Memory B cell (primary cell): ENCODE measurements at regions not wholly inside any gene's neighbourhood (a gene's known extent, or its start where the extent isn't known, plus 50 kb on each side); places are given as distances from the start of the nearest gene placed in this dataset.
"Not testable (repeated sequence)": the region's sequence is repeated elsewhere in the genome, so short reads cannot be mapped to it uniquely, and the experiment has no call there.

Source experiments
- ATAC-seq: fragments of 150-1000 bp; cut with Tn5 transposase; 2 replicates; pipeline ENCODE4 v1.10.0; 2021; ENCODE audit warnings: low read depth, mild to moderate bottlenecking, moderate library complexity
- DNase-seq, 2 donors: peaks; one replicate each; pipeline ENCODE4 v3.0.0; 2022; ENCODE audit warnings: low spot score in 2 of 2
- H3K27ac Mint-ChIP-seq: one replicate; pipeline ENCODE4 v1.8.0; 2022; ENCODE audit warnings: mild to moderate bottlenecking, moderate library complexity, mixed read lengths
- H3K27me3 Mint-ChIP-seq: one replicate; pipeline ENCODE4 v1.8.0; 2022; ENCODE audit warnings: mixed read lengths
- H3K36me3 Mint-ChIP-seq: one replicate; pipeline ENCODE4 v1.8.0; 2022; ENCODE audit warnings: mild to moderate bottlenecking, mixed read lengths
- H3K4me1 Mint-ChIP-seq: one replicate; pipeline ENCODE4 v1.8.0; 2022; ENCODE audit warnings: mixed read lengths
- H3K4me3 Mint-ChIP-seq: one replicate; pipeline ENCODE4 v1.8.0; 2022; ENCODE audit warnings: mild to moderate bottlenecking, moderate library complexity, mixed read lengths
- H3K9me3 Mint-ChIP-seq: one replicate; pipeline ENCODE4 v1.8.0; 2022; ENCODE audit warnings: mixed read lengths

- H3K27me3 Mint-ChIP-seq, result peaks cover 6% of the 10 kb centered on the region
- no peaks in the 10 kb centered on the region for H3K36me3 Mint-ChIP-seq
- no peaks in the 10 kb centered on the region for H3K4me1 Mint-ChIP-seq
- no peaks in the 10 kb centered on the region for H3K9me3 Mint-ChIP-seq
- no peak overlapping the region for H3K4me3 Mint-ChIP-seq
- H3K27ac Mint-ChIP-seq, result no peak overlapping the region
- ATAC-seq (no peak), DNase-seq (no peak)
These were observed 50.8 kb upstream of the PCSK1 start for GRCh38 chr5:96483878-96484277.

DNA sequence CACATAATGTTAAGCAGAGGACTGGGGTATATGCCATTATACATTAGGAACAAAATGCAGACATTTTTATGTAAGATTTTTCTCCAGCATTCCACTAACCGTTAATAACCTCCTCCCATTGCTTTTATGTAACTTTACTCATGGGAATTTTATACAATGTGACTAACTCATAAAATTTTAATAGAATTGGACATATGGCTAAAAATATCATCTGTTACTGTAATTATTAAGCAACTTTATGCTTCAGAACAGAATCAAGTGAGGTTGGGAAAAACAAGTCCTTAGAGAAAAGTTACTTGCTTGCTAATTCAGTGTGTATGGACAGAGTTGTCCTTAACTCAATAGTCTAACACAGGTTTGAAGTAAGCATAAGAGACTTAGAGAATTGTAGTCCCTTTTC lies 54.8 kb upstream of the PCSK1 start:
- ATAC-seq (no peak), DNase-seq (no peak)
- H3K4me1 Mint-ChIP-seq, result no peaks in the 10 kb centered on the region
- peaks cover 6% of the 10 kb centered on the region for H3K27me3 Mint-ChIP-seq
- H3K27ac Mint-ChIP-seq, result no peak overlapping the region
- H3K36me3 Mint-ChIP-seq, result no peaks in the 10 kb centered on the region
- H3K4me3 Mint-ChIP-seq, result no peak overlapping the region
- H3K9me3 Mint-ChIP-seq, result no peaks in the 10 kb centered on the region

DNA sequence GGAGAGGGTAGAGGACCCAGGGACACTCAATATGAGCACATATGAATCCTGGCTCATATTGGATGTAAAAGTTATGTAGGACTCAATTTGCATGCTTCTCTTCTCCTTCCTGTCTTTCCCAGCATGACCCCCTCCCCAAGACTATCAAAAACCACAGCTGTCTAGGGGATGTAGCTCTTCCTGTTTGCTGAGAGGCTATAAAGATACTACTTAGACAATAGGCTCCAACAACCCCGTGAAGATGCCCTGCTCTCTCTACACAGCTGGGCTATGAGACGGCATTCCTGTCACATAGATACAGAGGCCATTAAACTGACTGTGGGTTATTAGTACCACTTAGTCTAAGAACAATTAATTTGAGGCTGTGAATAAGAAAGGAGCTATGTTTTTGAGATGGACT lies 56.5 kb upstream of the PCSK1 start:
- Mint-ChIP-seq H3K27me3 (peaks cover 6% of the 10 kb centered on the region), H3K9me3 (no peaks in the 10 kb centered on the region), H3K4me3 (no peak overlapping the region), H3K4me1 (no peaks in the 10 kb centered on the region), H3K36me3 (no peaks in the 10 kb centered on the region), H3K27ac (no peak overlapping the region)
- no peak for DNase-seq
- ATAC-seq, result no peak

DNA sequence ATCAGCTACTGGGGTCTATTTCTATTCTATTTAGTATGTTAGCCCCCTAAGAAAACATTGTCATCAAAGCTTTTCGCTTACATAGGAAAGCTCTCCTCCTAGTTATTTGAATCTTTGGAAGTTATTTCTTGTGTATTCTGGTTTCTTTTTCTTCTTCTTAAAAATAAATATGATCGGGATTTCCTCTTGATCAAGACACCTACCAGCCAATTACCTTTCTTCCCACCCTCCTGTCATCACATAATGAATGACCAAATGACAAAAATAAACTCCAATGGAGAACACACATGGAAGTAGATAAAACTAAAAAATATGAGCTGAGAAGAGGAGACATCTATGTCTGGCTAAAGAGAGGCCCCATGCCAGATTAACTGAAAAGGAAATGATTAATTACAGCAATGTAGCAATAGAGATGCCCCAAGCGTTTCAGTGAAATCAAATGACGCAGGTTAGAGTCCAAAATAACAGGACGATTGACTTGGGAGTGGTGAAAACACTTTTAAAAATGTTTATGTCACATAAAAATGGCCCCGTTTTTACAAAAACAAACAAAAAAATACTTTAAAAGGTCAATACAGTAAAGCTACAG lies 59.5 kb upstream of the PCSK1 start:
- no peak for DNase-seq
- H3K36me3 Mint-ChIP-seq, result no peaks in the 10 kb centered on the region
- no peak for ATAC-seq
- H3K4me3 Mint-ChIP-seq, result no peak overlapping the region
- no peaks in the 10 kb centered on the region for H3K9me3 Mint-ChIP-seq
- no peaks in the 10 kb centered on the region for H3K27me3 Mint-ChIP-seq
- H3K4me1 Mint-ChIP-seq, result no peaks in the 10 kb centered on the region
- H3K27ac Mint-ChIP-seq, result no peak overlapping the region

DNA sequence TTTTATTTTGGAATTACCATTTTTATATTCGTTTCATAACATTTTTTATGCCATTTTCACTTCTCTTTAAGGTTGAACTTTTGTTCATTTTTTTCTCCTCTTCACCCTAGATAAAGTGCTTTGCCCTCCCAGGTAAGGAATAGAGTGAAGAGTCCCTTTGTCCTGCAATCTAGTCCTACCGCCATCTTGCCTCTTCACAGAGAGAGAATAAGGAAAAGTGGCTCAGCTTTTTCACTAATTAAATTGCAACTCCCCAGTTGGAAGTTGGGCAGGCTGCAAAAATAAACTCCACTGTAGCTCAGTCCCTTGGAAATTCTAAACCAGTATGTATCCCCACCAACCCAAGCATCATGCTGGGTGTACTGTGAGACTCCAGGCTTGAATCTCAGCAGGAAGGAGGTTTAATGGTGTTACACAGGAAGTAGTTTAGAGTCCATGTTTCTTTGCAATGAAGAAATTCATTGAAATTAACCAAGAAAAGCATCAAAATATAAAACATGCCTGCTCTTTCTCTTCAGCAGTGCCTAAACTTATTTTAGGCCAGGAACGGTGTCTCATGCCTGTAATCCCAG lies 60.3 kb upstream of the PCSK1 start:
- H3K36me3 Mint-ChIP-seq, result no peaks in the 10 kb centered on the region
- ATAC-seq (no peak), DNase-seq (no peak)
- H3K4me3 Mint-ChIP-seq, result no peak overlapping the region
- no peak overlapping the region for H3K27ac Mint-ChIP-seq
- no peaks in the 10 kb centered on the region for H3K4me1 Mint-ChIP-seq
- no peaks in the 10 kb centered on the region for H3K27me3 Mint-ChIP-seq
- no peaks in the 10 kb centered on the region for H3K9me3 Mint-ChIP-seq

- H3K4me1 Mint-ChIP-seq, H3K27ac Mint-ChIP-seq, H3K36me3 Mint-ChIP-seq, H3K9me3 Mint-ChIP-seq, ATAC-seq, H3K27me3 Mint-ChIP-seq, DNase-seq, H3K4me3 Mint-ChIP-seq: not testable (repeated sequence)
These were observed 62.4 kb upstream of the PCSK1 start for GRCh38 chr5:96495412-96495811.

DNA sequence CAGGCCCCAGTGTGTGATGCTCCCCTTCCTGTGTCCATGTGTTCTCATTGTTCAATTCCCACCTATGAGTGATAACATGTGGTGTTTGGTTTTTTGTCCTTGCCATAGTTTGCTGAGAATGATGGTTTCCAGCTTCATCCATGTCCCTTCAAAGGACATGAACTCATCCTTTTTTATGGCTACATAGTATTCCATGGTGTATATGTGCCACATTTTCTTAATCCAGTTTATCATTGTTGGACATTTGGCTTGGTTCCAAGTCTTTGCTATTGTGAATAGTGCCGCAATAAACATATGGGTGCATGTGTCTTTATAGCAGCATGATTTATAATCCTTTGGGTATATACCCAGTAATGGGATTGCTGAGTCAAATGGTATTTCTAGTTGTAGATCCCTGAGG lies 64.0 kb upstream of the PCSK1 start:
- not testable (repeated sequence) for H3K4me3 Mint-ChIP-seq, H3K36me3 Mint-ChIP-seq, H3K4me1 Mint-ChIP-seq, DNase-seq, H3K27ac Mint-ChIP-seq, H3K9me3 Mint-ChIP-seq, ATAC-seq, H3K27me3 Mint-ChIP-seq

DNA sequence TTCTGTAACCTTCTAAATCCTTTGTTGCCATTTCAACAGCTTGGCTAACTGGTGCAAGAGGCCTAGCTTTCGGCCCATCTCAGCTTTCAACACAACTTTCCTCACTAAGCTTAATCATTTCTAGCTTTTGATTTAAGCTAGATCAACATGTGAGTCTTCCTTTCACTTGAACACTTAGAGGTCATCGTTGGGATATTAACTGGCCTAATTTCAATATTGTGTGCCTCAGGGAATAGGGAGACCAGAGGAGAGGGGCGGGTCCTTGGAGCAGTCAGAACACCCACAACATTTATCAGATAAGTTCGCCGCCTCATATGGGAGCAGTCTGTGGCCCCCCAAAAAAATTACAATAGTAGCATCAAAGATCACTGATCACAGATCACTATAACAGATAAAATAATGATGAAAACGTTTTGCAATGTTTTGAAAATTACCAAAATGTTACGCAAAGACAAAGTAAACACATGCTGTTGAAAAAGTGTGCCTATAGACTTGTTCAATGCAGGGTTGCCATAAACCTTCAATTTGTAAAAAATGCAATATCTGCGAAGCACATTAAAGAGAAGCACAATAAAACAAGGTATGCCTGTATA lies 66.8 kb upstream of the PCSK1 start:
- H3K36me3 Mint-ChIP-seq, result no peaks in the 10 kb centered on the region
- no peaks in the 10 kb centered on the region for H3K9me3 Mint-ChIP-seq
- ATAC-seq (no peak), DNase-seq (no peak)
- no peaks in the 10 kb centered on the region for H3K4me1 Mint-ChIP-seq
- no peak overlapping the region for H3K4me3 Mint-ChIP-seq
- no peak overlapping the region for H3K27ac Mint-ChIP-seq
- peaks cover 4% of the 10 kb centered on the region for H3K27me3 Mint-ChIP-seq

- H3K4me3 Mint-ChIP-seq, result no peak overlapping the region
- ATAC-seq (no peak), DNase-seq (no peak)
- H3K36me3 Mint-ChIP-seq, result no peaks in the 10 kb centered on the region
- H3K27ac Mint-ChIP-seq, result no peak overlapping the region
- H3K9me3 Mint-ChIP-seq, result no peaks in the 10 kb centered on the region
- H3K27me3 Mint-ChIP-seq, result peaks cover 4% of the 10 kb centered on the region
- no peaks in the 10 kb centered on the region for H3K4me1 Mint-ChIP-seq
These were observed 69.1 kb upstream of the PCSK1 start for GRCh38 chr5:96501991-96502646.

- Mint-ChIP-seq H3K36me3 (no peaks in the 10 kb centered on the region), H3K27ac (no peak overlapping the region), H3K4me3 (no peak overlapping the region), H3K4me1 (no peaks in the 10 kb centered on the region), H3K9me3 (no peaks in the 10 kb centered on the region), H3K27me3 (peaks cover 4% of the 10 kb centered on the region)
- ATAC-seq, result no peak
- no peak for DNase-seq
These were observed 70.6 kb upstream of the PCSK1 start for GRCh38 chr5:96503501-96504236.

- H3K36me3 Mint-ChIP-seq, result no peaks in the 10 kb centered on the region
- no peak overlapping the region for H3K4me3 Mint-ChIP-seq
- H3K27me3 Mint-ChIP-seq, result peaks cover 7% of the 10 kb centered on the region
These were observed 73.3 kb upstream of the PCSK1 start for GRCh38 chr5:96506376-96506775.

GRCh38 chr5:96506866-96507527 lies 73.9 kb upstream of the PCSK1 start:
- no peak overlapping the region for H3K4me3 Mint-ChIP-seq
- peaks cover 7% of the 10 kb centered on the region for H3K27me3 Mint-ChIP-seq

More at GRCh38 chr5:96506376-96506775, 73.3 kb upstream of the PCSK1 start:
- Mint-ChIP-seq H3K9me3 (no peaks in the 10 kb centered on the region), H3K4me1 (no peaks in the 10 kb centered on the region), H3K27ac (no peak overlapping the region)
- DNase-seq (no peak), ATAC-seq (no peak)

DNA sequence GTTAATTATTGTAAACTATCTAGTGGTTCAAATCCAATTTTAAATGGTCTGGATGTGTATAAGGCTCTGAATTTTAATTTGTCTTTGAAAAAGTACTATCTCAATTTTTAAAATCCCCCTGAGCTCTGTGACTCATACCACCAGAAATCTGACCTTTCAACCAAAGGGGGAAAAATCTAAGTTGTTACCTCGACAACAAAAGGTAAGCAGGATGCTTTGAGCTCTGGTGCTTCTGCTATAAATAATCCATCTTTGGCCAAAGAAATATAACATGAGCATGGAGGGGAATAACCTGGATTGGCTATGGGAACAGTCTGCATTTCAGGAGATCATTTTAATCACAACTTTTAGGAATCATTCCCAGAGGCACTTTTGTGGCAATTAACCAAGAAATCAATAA lies 76.3 kb upstream of the PCSK1 start:
- H3K9me3 Mint-ChIP-seq, result no peaks in the 10 kb centered on the region
- H3K36me3 Mint-ChIP-seq, result no peaks in the 10 kb centered on the region
- DNase-seq (no peak), ATAC-seq (no peak)
- H3K4me3 Mint-ChIP-seq, result no peak overlapping the region
- no peaks in the 10 kb centered on the region for H3K4me1 Mint-ChIP-seq
- peaks cover 8% of the 10 kb centered on the region for H3K27me3 Mint-ChIP-seq
- H3K27ac Mint-ChIP-seq, result no peak overlapping the region

More at GRCh38 chr5:96506866-96507527, 73.9 kb upstream of the PCSK1 start:
- H3K27ac Mint-ChIP-seq, result no peak overlapping the region
- no peaks in the 10 kb centered on the region for H3K36me3 Mint-ChIP-seq
- H3K4me1 Mint-ChIP-seq, result no peaks in the 10 kb centered on the region
- no peaks in the 10 kb centered on the region for H3K9me3 Mint-ChIP-seq
- ATAC-seq (no peak), DNase-seq (no peak)
